ENCODE measurements at regions not wholly inside any gene's neighbourhood (a gene's known extent, or its start where the extent isn't known, plus 50 kb on each side); places are given as distances from the start of the nearest gene placed in this dataset.

DNA sequence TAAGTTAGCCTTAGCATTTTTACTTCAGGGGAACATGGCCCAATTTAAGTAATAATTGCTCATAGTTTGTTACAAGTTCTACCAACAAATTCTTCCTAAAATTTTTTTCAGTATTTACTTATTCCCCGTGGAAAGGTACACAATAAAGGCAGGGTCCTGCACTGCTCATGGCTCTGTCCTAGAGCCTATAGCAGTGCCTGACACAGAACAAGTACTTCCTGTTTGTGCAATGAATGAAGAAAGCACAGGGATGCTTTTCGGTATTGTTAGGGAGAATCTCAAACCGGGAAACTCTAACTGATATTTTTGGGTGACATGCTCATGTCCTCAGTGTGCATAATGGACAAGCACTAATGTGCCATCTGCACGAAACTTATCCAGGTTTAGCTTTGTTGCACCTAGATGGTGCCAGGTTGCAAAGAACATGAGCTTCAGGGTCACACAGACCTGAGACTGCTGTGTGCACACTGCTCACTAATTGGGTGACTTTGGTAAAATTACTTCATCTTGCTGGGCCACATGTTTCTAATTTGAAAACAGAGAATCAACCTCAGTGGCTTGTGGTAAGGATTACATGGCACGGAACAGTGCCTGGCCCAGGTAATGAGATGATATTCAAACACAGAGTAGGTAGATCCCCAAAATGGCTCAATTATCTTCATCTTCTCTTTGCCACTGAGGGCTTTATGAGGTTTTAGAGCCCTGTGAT, 175.8 kb upstream of the NPY2R start:
- TF ChIP-seq, protein P1, sequence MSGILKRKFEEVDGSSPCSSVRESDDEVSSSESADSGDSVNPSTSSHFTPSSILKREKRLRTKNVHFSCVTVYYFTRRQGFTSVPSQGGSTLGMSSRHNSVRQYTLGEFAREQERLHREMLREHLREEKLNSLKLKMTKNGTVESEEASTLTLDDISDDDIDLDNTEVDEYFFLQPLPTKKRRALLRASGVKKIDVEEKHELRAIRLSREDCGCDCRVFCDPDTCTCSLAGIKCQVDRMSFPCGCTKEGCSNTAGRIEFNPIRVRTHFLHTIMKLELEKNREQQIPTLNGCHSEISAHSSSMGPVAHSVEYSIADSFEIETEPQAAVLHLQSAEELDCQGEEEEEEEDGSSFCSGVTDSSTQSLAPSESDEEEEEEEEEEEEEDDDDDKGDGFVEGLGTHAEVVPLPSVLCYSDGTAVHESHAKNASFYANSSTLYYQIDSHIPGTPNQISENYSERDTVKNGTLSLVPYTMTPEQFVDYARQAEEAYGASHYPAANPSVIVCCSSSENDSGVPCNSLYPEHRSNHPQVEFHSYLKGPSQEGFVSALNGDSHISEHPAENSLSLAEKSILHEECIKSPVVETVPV (CRISPR knock-in tag; IDR thresholded peaks at IDR 0.05) = no peak
- ATAC-seq = no peak

DNA sequence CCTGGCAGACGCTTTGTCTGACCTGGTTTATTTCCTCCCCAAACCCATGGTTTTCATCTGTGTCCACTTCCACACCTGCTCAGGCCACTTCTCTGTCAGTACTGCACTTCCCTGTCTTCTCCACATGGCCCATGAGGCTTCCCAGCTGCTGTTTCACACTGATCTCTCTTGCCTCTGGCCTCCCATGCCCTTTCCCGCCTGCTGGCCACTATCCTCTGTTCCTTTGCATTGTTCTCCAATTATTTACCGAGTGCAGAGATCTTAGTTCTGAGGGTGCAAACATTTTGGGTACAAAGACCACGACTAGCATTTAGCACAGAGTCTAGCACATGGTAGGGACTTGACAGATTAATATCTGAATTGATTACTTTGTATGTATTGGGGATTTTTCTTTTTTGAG, 174.8 kb upstream of the NPY2R start:
- TF ChIP-seq ESRRG (CRISPR knock-in tag; IDR thresholded peaks at IDR 0.05) = no peak
- TF ChIP-seq, protein P2, sequence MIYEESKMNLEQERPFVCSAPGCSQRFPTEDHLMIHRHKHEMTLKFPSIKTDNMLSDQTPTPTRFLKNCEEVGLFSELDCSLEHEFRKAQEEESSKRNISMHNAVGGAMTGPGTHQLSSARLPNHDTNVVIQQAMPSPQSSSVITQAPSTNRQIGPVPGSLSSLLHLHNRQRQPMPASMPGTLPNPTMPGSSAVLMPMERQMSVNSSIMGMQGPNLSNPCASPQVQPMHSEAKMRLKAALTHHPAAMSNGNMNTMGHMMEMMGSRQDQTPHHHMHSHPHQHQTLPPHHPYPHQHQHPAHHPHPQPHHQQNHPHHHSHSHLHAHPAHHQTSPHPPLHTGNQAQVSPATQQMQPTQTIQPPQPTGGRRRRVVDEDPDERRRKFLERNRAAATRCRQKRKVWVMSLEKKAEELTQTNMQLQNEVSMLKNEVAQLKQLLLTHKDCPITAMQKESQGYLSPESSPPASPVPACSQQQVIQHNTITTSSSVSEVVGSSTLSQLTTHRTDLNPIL (CRISPR knock-in tag; IDR thresholded peaks at IDR 0.05; ENCODE audit: low read depth) = no peak
- no peak for TF ChIP-seq ARNTL (CRISPR knock-in tag; IDR thresholded peaks at IDR 0.05; ENCODE audit: borderline replicate concordance, low read depth)
- no peak for TF ChIP-seq TCF4 (CRISPR knock-in tag; IDR thresholded peaks at IDR 0.05; ENCODE audit: borderline replicate concordance)
- TF ChIP-seq BACH2 (CRISPR knock-in tag; IDR thresholded peaks at IDR 0.05; ENCODE audit: borderline replicate concordance) = no peak
- TF ChIP-seq GLIS3 (CRISPR knock-in tag; IDR thresholded peaks at IDR 0.05) = no peak
- TF ChIP-seq ZC3H10 (CRISPR knock-in tag; IDR thresholded peaks at IDR 0.05) = no peak
- TF ChIP-seq CSDC2 (CRISPR knock-in tag; IDR thresholded peaks at IDR 0.05) = no peak
- TF ChIP-seq, protein P1 (CRISPR knock-in tag; IDR thresholded peaks at IDR 0.05) = no peak
- no peak for TF ChIP-seq ZFP3 (CRISPR knock-in tag; IDR thresholded peaks at IDR 0.05)
- no peak for TF ChIP-seq ZNF565 (CRISPR knock-in tag; conservative IDR thresholded peaks at IDR 0.05; ENCODE audit: low read depth)
- no peak for ATAC-seq

DNA sequence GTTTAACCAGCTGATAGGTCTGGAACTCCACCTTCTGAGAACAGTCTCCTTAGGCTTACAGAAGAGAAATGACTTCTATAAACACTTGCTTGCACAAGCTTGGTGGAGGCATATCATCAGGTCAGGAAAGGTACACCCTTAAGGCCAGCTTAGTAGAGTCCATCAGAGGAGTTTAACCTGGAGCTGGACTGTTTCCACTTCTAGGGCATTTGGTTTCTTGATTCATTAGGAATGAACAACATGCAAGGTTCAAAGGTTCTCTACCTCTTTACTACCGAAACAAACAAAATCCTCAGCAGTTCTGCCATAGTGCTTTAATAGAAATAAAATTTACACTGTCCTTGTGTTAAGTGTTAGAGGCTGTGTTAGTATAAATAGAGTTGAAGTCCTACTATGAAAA, 171.4 kb upstream of the NPY2R start:
- ATAC-seq = no peak

DNA sequence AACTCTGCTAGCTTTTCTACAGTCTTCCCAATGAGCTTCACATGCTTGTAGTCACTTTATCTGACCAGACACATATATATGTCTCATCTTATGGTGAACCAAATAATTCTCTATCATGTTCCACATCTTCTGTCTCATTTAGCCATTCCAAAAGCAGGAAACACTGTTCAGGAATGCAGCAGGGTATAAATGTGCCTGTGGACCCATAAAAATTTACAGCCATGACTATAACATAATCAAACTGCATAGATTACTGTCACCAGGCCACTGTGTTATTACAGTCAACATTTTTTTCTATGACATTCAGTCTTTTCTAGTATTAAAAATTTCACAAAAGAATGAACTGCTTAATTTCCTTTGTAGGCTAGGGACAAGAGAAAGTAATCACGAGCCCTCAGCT, 170.0 kb upstream of the NPY2R start:
- TF ChIP-seq, protein P3, sequence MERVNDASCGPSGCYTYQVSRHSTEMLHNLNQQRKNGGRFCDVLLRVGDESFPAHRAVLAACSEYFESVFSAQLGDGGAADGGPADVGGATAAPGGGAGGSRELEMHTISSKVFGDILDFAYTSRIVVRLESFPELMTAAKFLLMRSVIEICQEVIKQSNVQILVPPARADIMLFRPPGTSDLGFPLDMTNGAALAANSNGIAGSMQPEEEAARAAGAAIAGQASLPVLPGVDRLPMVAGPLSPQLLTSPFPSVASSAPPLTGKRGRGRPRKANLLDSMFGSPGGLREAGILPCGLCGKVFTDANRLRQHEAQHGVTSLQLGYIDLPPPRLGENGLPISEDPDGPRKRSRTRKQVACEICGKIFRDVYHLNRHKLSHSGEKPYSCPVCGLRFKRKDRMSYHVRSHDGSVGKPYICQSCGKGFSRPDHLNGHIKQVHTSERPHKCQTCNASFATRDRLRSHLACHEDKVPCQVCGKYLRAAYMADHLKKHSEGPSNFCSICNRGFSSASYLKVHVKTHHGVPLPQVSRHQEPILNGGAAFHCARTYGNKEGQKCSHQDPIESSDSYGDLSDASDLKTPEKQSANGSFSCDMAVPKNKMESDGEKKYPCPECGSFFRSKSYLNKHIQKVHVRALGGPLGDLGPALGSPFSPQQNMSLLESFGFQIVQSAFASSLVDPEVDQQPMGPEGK (CRISPR knock-in tag; IDR thresholded peaks at IDR 0.05; ENCODE audit: borderline replicate concordance) = no peak
- TF ChIP-seq ZNF565 (CRISPR knock-in tag; conservative IDR thresholded peaks at IDR 0.05; ENCODE audit: low read depth) (no peak), ZNF70 (CRISPR knock-in tag; IDR thresholded peaks at IDR 0.05) (no peak), GLIS3 (CRISPR knock-in tag; IDR thresholded peaks at IDR 0.05) (no peak), ZC3H10 (CRISPR knock-in tag; IDR thresholded peaks at IDR 0.05) (no peak), ZFP3 (CRISPR knock-in tag; IDR thresholded peaks at IDR 0.05) (no peak), TCF4 (CRISPR knock-in tag; IDR thresholded peaks at IDR 0.05; ENCODE audit: borderline replicate concordance) (no peak), CSDC2 (CRISPR knock-in tag; IDR thresholded peaks at IDR 0.05) (no peak), ZNF8 (CRISPR knock-in tag; IDR thresholded peaks at IDR 0.05) (no peak), BACH2 (CRISPR knock-in tag; IDR thresholded peaks at IDR 0.05; ENCODE audit: borderline replicate concordance) (no peak)
- TF ChIP-seq, protein P4, sequence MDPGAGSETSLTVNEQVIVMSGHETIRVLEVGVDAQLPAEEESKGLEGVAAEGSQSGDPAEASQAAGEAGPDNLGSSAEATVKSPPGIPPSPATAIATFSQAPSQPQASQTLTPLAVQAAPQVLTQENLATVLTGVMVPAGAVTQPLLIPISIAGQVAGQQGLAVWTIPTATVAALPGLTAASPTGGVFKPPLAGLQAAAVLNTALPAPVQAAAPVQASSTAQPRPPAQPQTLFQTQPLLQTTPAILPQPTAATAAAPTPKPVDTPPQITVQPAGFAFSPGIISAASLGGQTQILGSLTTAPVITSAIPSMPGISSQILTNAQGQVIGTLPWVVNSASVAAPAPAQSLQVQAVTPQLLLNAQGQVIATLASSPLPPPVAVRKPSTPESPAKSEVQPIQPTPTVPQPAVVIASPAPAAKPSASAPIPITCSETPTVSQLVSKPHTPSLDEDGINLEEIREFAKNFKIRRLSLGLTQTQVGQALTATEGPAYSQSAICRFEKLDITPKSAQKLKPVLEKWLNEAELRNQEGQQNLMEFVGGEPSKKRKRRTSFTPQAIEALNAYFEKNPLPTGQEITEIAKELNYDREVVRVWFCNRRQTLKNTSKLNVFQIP (CRISPR knock-in tag; IDR thresholded peaks at IDR 0.05; ENCODE audit: borderline replicate concordance, low read depth) = no peak

More for the DNA sequence above, 171.4 kb upstream of the NPY2R start:
- TF ChIP-seq CSDC2 (CRISPR knock-in tag; IDR thresholded peaks at IDR 0.05) (no peak), ZFP3 (CRISPR knock-in tag; IDR thresholded peaks at IDR 0.05) (no peak), RARB (CRISPR knock-in tag; IDR thresholded peaks at IDR 0.05) (no peak), GLIS3 (CRISPR knock-in tag; IDR thresholded peaks at IDR 0.05) (no peak), ZNF8 (CRISPR knock-in tag; IDR thresholded peaks at IDR 0.05) (no peak)
- TF ChIP-seq, protein P5, sequence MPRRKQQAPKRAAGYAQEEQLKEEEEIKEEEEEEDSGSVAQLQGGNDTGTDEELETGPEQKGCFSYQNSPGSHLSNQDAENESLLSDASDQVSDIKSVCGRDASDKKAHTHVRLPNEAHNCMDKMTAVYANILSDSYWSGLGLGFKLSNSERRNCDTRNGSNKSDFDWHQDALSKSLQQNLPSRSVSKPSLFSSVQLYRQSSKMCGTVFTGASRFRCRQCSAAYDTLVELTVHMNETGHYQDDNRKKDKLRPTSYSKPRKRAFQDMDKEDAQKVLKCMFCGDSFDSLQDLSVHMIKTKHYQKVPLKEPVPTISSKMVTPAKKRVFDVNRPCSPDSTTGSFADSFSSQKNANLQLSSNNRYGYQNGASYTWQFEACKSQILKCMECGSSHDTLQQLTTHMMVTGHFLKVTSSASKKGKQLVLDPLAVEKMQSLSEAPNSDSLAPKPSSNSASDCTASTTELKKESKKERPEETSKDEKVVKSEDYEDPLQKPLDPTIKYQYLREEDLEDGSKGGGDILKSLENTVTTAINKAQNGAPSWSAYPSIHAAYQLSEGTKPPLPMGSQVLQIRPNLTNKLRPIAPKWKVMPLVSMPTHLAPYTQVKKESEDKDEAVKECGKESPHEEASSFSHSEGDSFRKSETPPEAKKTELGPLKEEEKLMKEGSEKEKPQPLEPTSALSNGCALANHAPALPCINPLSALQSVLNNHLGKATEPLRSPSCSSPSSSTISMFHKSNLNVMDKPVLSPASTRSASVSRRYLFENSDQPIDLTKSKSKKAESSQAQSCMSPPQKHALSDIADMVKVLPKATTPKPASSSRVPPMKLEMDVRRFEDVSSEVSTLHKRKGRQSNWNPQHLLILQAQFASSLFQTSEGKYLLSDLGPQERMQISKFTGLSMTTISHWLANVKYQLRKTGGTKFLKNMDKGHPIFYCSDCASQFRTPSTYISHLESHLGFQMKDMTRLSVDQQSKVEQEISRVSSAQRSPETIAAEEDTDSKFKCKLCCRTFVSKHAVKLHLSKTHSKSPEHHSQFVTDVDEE (CRISPR knock-in tag; IDR thresholded peaks at IDR 0.05) = no peak

More for the DNA sequence above, 170.0 kb upstream of the NPY2R start:
- ATAC-seq = no peak

Measured in SK-N-SH treated with all-trans-retinoic acid at 6 μM for 48 hours (cell line).